Stimulated activated naive CD8-positive, alpha-beta T cell treated with anti-CD3 and anti-CD28 coated beads, Interleukin-15, Interleukin-2, amounts not matched to agents 100 U/mL and 50 U/mL, for 24 hours (primary cell): ENCODE measurements at regions not wholly inside any gene's neighbourhood (a gene's known extent, or its start where the extent isn't known, plus 50 kb on each side); places are given as distances from the start of the nearest gene placed in this dataset.

ENCODE experiments used
- ATAC-seq: fragments of 150-1000 bp; cut with Tn5 transposase; one replicate; pipeline ENCODE4 v1.10.0; 2021
- DNase-seq: peaks from one replicate; pipeline ENCODE4 v3.0.0; 2021

DNA sequence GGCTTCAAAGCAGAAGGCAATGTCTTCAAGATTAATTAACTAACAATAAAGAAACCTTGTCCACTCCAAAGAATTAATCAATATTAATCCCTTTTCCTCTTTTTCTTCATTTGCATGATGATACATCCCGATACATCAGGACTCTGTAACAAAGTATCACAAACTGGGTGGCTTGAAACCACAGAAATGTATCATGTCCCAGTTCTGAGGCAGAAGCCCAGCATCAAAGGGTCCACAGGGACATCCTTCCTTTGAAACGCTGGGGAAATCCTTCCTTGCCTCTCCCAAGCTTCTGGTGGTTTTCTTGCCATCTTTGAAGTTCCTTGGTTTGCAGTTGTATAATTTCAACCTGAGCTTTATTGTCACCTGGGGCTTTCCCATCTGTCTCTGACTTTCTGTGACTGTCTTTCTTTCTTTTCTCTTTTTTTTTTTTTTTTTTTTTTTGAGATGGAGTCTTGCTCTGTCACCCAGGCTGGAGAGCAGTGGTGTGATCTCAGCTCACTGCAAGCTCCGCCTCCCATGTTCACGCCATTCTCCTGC, 210.2 kb upstream of the ADARB2 start:
- DNase-seq = no peak
- peak; percentile 36 for ATAC-seq

- no peak for DNase-seq
- ATAC-seq = no peak
Observed at GRCh38 chr10:1944487-1944886, 207.2 kb upstream of the ADARB2 start.

- DNase-seq (no peak), ATAC-seq (no peak)
Observed at GRCh38 chr10:1942478-1942877, 205.2 kb upstream of the ADARB2 start.

- ATAC-seq = peak; percentile 88
- DNase-seq = peak; percentile 80
Observed at GRCh38 chr10:1939016-1939415, 201.7 kb upstream of the ADARB2 start.

GRCh38 chr10:1938317-1938716, 201.0 kb upstream of the ADARB2 start:
- DNase-seq (peak; percentile 64), ATAC-seq (peak; percentile 55)

DNA sequence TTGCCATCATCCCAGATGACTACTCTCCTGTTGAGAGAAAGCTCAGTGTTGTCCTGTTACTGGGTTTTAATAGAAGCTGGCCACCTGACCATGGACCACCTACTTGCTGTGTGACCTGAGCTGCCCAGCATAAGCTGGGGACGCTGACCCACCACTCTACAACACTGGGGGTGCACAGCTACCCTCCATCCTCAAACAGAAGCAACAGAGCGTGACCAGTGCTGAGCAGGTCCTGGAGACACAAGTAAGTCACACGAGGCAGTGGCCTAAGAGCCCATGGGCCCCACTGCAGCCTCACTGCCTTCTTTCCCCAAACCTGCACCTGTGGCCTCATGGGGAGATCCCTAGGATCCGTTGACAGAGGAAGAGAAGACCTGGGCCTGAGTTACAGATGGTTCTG, 198.6 kb upstream of the ADARB2 start:
- no peak for ATAC-seq

DNA sequence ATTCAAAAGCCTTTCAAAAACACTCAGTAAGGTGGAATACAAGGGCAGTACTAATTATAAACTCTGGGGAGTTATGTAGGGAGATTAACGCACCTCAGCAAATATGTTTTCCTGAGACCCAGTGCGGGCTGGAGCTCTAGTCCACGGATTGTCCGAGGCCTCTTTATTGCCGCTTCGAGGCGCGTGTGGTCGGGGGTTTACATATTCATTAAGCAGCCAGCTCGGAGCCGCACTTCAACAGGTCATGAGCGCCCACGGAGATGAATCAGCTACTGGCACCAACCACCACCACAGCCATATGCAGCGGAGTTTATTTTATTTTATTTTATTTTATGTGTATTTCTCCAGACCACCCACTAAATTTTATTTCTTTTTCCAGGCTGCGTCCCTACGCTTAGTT, 195.9 kb upstream of the ADARB2 start:
- peak; percentile 52 for ATAC-seq
- DNase-seq = no peak

More for the DNA sequence above, 198.6 kb upstream of the ADARB2 start:
- no peak for DNase-seq

DNA sequence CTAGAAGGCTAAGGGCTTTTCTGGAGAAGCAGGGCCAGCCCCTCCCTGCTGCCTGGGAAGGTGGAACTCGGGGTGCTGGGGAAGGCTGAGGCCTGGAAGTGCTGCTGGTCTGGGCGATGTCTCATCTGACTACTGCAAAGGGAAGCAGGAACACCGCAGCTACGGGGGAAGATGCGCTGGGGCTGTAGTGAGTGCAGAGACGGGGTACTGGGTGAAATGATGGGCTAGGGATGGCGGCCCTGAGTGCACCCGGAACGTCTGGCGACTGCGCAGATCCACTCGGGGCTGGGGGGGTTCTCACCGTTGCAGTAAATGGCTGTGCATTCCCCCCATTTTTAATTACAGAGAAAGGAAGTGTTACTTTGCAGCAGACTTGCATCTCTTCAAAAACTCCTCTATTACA, 195.4 kb upstream of the ADARB2 start:
- DNase-seq = no peak
- no peak for ATAC-seq

DNA sequence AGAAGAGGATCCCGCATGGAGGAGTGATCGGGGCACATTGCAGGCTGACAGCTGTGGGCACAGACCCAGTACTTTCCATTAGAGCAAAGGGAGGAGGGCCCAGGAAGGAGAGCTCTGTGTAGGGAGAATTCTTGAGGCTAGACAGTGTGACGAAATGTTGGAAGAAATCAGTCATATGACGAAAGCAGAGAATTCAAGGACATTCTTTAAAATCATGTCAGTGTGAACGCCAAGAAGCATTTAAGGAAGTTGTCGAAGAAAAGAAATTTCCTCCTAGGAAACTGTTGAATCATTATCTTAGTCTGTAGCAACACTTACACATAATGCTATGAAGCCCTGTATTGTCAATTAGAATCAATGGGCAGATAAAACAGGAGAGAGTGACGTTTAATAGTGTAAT, 191.3 kb upstream of the ADARB2 start:
- DNase-seq (no peak), ATAC-seq (no peak)

DNA sequence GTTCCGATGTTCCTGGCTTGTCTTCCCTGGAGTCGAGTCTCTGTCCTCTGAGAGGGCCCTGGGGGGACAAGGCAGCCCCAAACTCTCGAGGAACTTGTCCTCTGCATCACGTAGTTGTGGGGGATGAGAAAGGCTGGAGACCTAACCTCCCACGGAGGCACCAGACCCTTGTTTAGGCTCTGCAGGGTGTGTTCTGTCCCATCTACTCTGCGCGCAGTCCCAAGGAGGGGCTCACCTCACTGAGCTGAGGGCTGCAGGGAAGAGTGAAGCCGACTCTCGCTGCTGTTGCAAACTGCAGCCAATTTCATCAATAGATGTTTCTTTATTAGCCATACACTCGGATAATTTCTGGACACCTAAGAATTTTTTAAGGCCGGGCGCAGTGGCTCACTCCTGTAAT, 186.7 kb upstream of the ADARB2 start:
- DNase-seq (no peak), ATAC-seq (no peak)

GRCh38 chr10:1923586-1923985, 186.3 kb upstream of the ADARB2 start:
- ATAC-seq (no peak), DNase-seq (no peak)

DNA sequence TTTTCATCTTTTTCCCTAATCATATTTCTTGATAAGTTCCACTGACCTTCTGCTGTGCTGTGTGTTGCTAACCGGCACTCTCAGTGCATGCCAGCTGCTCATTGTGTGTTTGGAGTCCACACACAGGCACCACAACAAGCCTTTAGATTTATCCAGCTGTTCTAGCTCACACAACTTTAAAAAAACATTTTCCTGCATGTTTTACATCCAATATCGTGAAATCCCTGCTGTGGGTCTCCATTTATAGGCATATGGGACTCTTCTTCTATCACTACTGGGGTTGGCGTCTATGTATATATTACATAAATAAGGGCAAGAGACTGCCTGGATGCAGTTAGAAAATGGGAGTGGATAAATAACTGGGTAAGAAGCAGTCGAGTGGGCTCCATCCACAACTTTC, 183.6 kb upstream of the ADARB2 start:
- DNase-seq (no peak), ATAC-seq (no peak)

GRCh38 chr10:1920127-1920526, 182.8 kb upstream of the ADARB2 start:
- peak; percentile 43 for ATAC-seq
- DNase-seq = no peak

DNA sequence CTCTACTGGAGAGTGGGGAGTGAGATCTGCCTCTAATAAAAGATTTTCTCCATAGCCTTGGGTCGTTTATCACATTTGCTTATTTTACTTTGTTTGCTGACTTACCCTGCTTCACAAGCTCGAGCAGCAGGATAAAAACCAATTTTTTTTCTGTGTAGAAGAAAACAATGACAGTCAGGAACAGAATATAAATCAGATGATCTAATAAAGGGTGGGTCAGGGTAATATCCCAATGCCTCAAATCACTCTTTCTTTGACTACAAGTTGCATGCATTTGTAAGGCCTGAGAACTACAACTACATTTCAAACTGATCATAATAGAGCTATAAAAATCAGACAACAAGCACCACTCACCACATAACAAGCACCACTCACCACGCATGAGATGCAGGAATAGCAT, 174.4 kb upstream of the ADARB2 start:
- ATAC-seq (no peak), DNase-seq (no peak)

DNA sequence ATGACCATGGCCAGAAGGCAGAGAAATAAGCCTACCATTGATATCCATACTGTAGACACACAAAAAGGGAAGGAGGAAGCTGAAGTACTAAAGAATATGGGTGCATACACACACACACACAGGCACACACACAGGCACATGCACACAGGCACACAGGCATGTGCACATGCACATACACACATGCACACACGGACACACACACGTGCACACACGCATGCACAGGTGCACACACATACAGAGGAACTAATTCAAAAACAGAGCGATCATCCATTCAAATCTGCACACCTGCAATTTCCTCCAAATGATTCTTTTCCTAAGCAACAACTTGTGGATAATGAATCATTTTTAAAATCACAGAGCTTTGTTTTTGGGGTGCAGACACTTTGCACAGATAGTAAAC, 166.7 kb upstream of the ADARB2 start:
- ATAC-seq = no peak
- no peak for DNase-seq

- DNase-seq (no peak), ATAC-seq (no peak)
Observed at GRCh38 chr10:1896153-1896552, 158.8 kb upstream of the ADARB2 start.

GRCh38 chr10:1895691-1896090, 158.4 kb upstream of the ADARB2 start:
- DNase-seq (no peak), ATAC-seq (no peak)

- DNase-seq (no peak), ATAC-seq (no peak)
Observed at GRCh38 chr10:1894912-1895311, 157.6 kb upstream of the ADARB2 start.

- ATAC-seq = no peak
- no peak for DNase-seq
Observed at GRCh38 chr10:1893941-1894340, 156.6 kb upstream of the ADARB2 start.

DNA sequence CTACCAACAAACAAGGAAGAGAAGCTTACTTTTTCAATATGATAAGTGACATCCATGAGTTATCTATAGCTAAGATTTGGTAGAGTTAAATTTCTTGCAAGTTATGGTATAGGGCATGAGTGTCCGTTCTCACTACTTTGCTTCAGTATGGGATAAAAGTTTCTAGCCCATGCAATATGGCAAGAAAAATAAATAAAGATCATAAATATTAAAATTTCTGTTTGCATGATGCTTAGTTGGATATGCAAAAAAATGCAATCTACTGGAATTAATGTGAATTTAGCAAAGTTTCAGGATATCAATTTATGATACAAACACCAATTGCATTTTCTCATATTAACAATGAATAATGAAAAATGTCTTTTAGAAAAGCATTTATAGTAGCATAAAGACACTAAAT, 148.7 kb upstream of the ADARB2 start:
- ATAC-seq = no peak
- no peak for DNase-seq

- no peak for ATAC-seq
- DNase-seq = no peak
Observed at GRCh38 chr10:1882728-1883127, 145.4 kb upstream of the ADARB2 start.

DNA sequence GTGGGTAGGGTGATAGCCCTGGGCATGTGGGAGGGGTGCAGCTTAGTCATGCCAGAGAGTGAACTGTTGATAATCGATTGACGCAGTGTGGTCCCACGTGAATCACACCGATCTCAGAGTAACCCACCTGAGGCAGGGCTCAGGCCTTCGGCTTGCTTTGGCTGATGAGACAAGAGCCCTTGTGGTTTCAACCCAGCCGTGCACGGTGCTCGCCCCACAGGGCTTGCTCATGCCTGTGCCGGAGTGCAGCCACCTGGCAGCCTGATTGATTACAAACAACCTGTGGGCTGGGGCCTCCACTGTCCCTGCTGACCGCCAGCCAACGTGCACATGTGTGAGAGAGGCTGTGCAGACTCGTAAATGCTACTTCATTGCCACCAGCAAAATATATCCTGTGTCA, 144.9 kb upstream of the ADARB2 start:
- no peak for ATAC-seq
- DNase-seq = no peak

- no peak for ATAC-seq
Observed at GRCh38 chr10:1881636-1882035, 144.3 kb upstream of the ADARB2 start.

DNA sequence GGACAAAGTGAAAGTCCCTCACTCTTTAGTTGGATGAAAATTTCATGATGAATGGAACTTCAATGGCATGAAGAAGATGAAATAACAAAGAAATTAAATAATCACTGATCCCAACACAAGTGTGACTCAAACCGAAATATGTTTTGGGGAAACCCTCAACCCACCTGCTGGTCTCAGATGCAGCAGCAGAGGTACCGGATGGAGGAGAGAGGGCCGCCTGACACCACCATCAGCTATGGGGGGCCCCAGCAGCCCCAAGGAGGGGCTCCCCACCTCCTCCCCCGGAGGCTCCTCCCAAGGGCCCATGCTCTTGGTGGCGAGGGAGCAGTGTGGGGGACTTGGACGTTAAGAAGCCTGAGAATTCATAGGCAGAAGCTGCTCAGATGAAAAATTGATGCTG, 137.2 kb upstream of the ADARB2 start:
- ATAC-seq (no peak), DNase-seq (no peak)

More at GRCh38 chr10:1881636-1882035, 144.3 kb upstream of the ADARB2 start:
- DNase-seq = no peak
